SK-N-SH (cell line): ENCODE measurements at regions not wholly inside any gene's neighbourhood (a gene's known extent, or its start where the extent isn't known, plus 50 kb on each side); places are given as distances from the start of the nearest gene placed in this dataset.

Experiments used
- CTCF ChIA-PET: fragments of 300-600, 350-600 bp; formaldehyde crosslinking; extraction: SDS; loops from one replicate; lab custom pipeline; 2021; lab: Yijun Ruan, JAX
- POLR2A ChIA-PET: fragments of 350-600 bp; sonication (Branson Sonifier 250); formaldehyde crosslinking; extraction: SDS; loops from one replicate; lab custom pipeline; 2020; ENCODE audit warnings: antibody characterized with exemption, inconsistent platforms; lab: Yijun Ruan, JAX
- DNase-seq: peaks from one replicate; pipeline ENCODE4 v3.0.0; 2012
- H2AFZ ChIP-seq: fragments of 200-600 bp; sonication (generic); 2 replicates; pipeline ENCODE4 v1.8.1; 2016; ENCODE audit warnings: antibody characterized with exemption, mild to moderate bottlenecking, low read depth
- H3F3A ChIP-seq: fragments of 200-600 bp; sonication (generic); replicated peaks from 2 replicates; pipeline ENCODE3; 2016; ENCODE audit warnings: antibody characterized with exemption, mild to moderate bottlenecking; ENCODE audit not compliant: insufficient read depth
- H3K27ac ChIP-seq, 2 experiments: fragments of 200-500 bp in 1 of 2; fragments of 200-600 bp in 1 of 2; sonication (Bioruptor generic) in 1 of 2; sonication (generic), shearing (Covaris generic) in 1 of 2; 2 replicates each; pipeline versions ENCODE4 v1.5.1 to v1.6.1; 2014 to 2016; ENCODE audit warnings: low read depth in 2 of 2, inconsistent platforms in 1 of 2, low read length in 1 of 2, mild to moderate bottlenecking in 1 of 2, mixed read lengths in 1 of 2
- H3K27me3 ChIP-seq: fragments of 200-600 bp; sonication (generic), shearing (Covaris generic); 2 replicates; pipeline ENCODE4 v1.6.1; 2016; ENCODE audit warnings: mixed run types; ENCODE audit not compliant: insufficient read depth
- H3K36me3 ChIP-seq, 2 experiments: fragments of 200-500 bp in 1 of 2; fragments of 200-600 bp in 1 of 2; sonication (Bioruptor generic) in 1 of 2; sonication (generic) in 1 of 2; replicated peaks in 1 of 2; 2 replicates each; pipeline versions ENCODE3 to v1.5.1; 2014 to 2016; ENCODE audit warnings: low read length in 1 of 2, mild to moderate bottlenecking in 1 of 2; ENCODE audit not compliant: insufficient read depth in 2 of 2, control insufficient read depth in 1 of 2
- H3K4me1 ChIP-seq, 2 experiments: fragments of 200-500 bp in 1 of 2; fragments of 200-600 bp in 1 of 2; sonication (Bioruptor generic) in 1 of 2; sonication (generic), shearing (Covaris generic) in 1 of 2; 2 replicates each; pipeline versions ENCODE4 v1.5.1 to v1.6.1; 2014 to 2016; ENCODE audit warnings: low read depth in 1 of 2, low read length in 1 of 2, mixed run types in 1 of 2; ENCODE audit not compliant: insufficient read depth in 2 of 2, control insufficient read depth in 1 of 2
- H3K4me2 ChIP-seq: fragments of 200-600 bp; sonication (generic), shearing (Covaris generic); 2 replicates; pipeline ENCODE4 v1.6.1; 2017; ENCODE audit warnings: mixed run types
- H3K4me3 ChIP-seq, 2 experiments: fragments of 200-500 bp in 1 of 2; fragments of 200-600 bp in 1 of 2; sonication (Bioruptor generic) in 1 of 2; sonication (generic), shearing (Covaris generic) in 1 of 2; 2 replicates each; pipeline versions ENCODE4 v1.5.1 to v1.8.1; 2014 to 2016; ENCODE audit warnings: low read depth in 2 of 2, inconsistent platforms in 1 of 2, low read length in 1 of 2, mild to moderate bottlenecking in 1 of 2, mixed read lengths in 1 of 2, moderate library complexity in 1 of 2
- H3K79me2 ChIP-seq: fragments of 200-600 bp; sonication (generic); 2 replicates; pipeline ENCODE4 v1.8.1; 2017; ENCODE audit warnings: mild to moderate bottlenecking; ENCODE audit not compliant: insufficient read depth
- H3K9ac ChIP-seq: fragments of 200-600 bp; sonication (generic); 2 replicates; pipeline ENCODE4 v1.6.1; 2017; ENCODE audit warnings: mixed run types
- H3K9me2 ChIP-seq: fragments of 200-600 bp; sonication (generic); 2 replicates; pipeline ENCODE4 v1.6.1; 2017; ENCODE audit warnings: mixed run types
- H3K9me3 ChIP-seq: fragments of 200-600 bp; sonication (generic); 2 replicates; pipeline ENCODE4 v1.6.1; 2017; ENCODE audit warnings: mixed run types, mild to moderate bottlenecking, moderate library complexity
- H4K20me1 ChIP-seq: fragments of 200-600 bp; sonication (generic); 2 replicates; pipeline ENCODE4 v1.6.1; 2017; ENCODE audit warnings: mild to moderate bottlenecking, mixed run types; ENCODE audit not compliant: insufficient read depth
- CHD2 ChIP-seq: fragments of 150-350 bp; IDR thresholded peaks from 2 replicates; pipeline ENCODE4 v1.6.1; 2018; ENCODE audit warnings: low read length; ENCODE audit not compliant: partially characterized antibody
- ELF1 ChIP-seq: IDR thresholded peaks from 2 replicates; pipeline ENCODE4 v1.4.0; 2012
- EP300 ChIP-seq, 2 experiments: IDR thresholded peaks; 2 replicates each; pipeline versions ENCODE4 v1.4.0 to v1.6.1; 2012; ENCODE audit warnings: borderline replicate concordance in 1 of 2, low read depth in 1 of 2, low read length in 1 of 2
- FOSL2 ChIP-seq: IDR thresholded peaks from 2 replicates; pipeline ENCODE4 v1.4.0; 2012; ENCODE audit warnings: low read depth, mild to moderate bottlenecking, moderate library complexity, borderline replicate concordance
- FOXM1 ChIP-seq: IDR thresholded peaks from 2 replicates; pipeline ENCODE4 v1.4.0; 2012; ENCODE audit warnings: low read depth, mild to moderate bottlenecking
- GATA2 ChIP-seq: sonication (generic); formaldehyde crosslinking; IDR thresholded peaks from 2 replicates; pipeline ENCODE4 v1.5.0; 2020; ENCODE audit warnings: mild to moderate bottlenecking, missing genetic modification reagents
- MAX ChIP-seq: IDR thresholded peaks from 2 replicates; pipeline ENCODE4 v1.4.0; 2012; ENCODE audit warnings: low read depth
- MEF2A ChIP-seq: IDR thresholded peaks from 2 replicates; pipeline ENCODE4 v1.4.0; 2012; ENCODE audit warnings: low read depth, borderline replicate concordance
- MXI1 ChIP-seq: IDR thresholded peaks from 2 replicates; pipeline ENCODE4 v1.6.1; 2012; ENCODE audit warnings: mild to moderate bottlenecking, low read depth, low read length, improper control_type of control experiment
- NFIC ChIP-seq: IDR thresholded peaks from 2 replicates; pipeline ENCODE4 v1.4.0; 2012; ENCODE audit warnings: borderline replicate concordance
- RAD21 ChIP-seq: IDR thresholded peaks from 2 replicates; pipeline ENCODE4 v1.6.1; 2012; ENCODE audit warnings: mild to moderate bottlenecking, low read length
- RCOR1 ChIP-seq: fragments of 150-350 bp; IDR thresholded peaks from 2 replicates; pipeline ENCODE4 v1.6.1; 2017; ENCODE audit warnings: antibody characterized with exemption, low read length
- REST ChIP-seq: IDR thresholded peaks from 2 replicates; pipeline ENCODE4 v1.6.1; 2012; ENCODE audit warnings: mild to moderate bottlenecking, low read depth, low read length, moderate library complexity
- RFX5 ChIP-seq: IDR thresholded peaks from 2 replicates; pipeline ENCODE4 v1.6.1; 2012; ENCODE audit warnings: mild to moderate bottlenecking, improper control_type of control experiment, low read length
- RXRA ChIP-seq: IDR thresholded peaks from 2 replicates; pipeline ENCODE4 v1.4.0; 2012; ENCODE audit warnings: low read depth, mild to moderate bottlenecking, borderline replicate concordance
- SMC3 ChIP-seq: IDR thresholded peaks from 2 replicates; pipeline ENCODE4 v1.6.1; 2012; ENCODE audit warnings: low read depth, low read length, improper control_type of control experiment
- TAF1 ChIP-seq: IDR thresholded peaks from 2 replicates; pipeline ENCODE4 v1.6.1; 2012; ENCODE audit warnings: low read depth, mild to moderate bottlenecking, low read length, moderate library complexity, borderline replicate concordance
- TCF12 ChIP-seq: IDR thresholded peaks from 2 replicates; pipeline ENCODE4 v1.4.0; 2012
- TEAD4 ChIP-seq: IDR thresholded peaks from 2 replicates; pipeline ENCODE4 v1.4.0; 2012; ENCODE audit warnings: mild to moderate bottlenecking, borderline replicate concordance; ENCODE audit not compliant: insufficient read depth
- YY1 ChIP-seq: IDR thresholded peaks from 2 replicates; pipeline ENCODE4 v1.4.0; 2012; ENCODE audit warnings: low read depth, mild to moderate bottlenecking
- WGBS: methylation state at CpG from one replicate; pipeline ENCODE4 v1.1.6; 2017; ENCODE audit warnings: low lambda C conversion rate; 5-methylcytosine and 5-hydroxymethylcytosine counted together
- TF ChIP-seq, protein P1 (sequence below): IDR thresholded peaks from 2 replicates; pipeline ENCODE4 v1.4.0; 2012; ENCODE audit warnings: low read depth, borderline replicate concordance
- TF ChIP-seq, protein P2 (sequence below): fragments of 200-600 bp; sonication (generic); IDR thresholded peaks from 2 replicates; pipeline ENCODE4 v1.6.1; 2017; ENCODE audit warnings: antibody characterized with exemption, mild to moderate bottlenecking, moderate library complexity

DNA sequence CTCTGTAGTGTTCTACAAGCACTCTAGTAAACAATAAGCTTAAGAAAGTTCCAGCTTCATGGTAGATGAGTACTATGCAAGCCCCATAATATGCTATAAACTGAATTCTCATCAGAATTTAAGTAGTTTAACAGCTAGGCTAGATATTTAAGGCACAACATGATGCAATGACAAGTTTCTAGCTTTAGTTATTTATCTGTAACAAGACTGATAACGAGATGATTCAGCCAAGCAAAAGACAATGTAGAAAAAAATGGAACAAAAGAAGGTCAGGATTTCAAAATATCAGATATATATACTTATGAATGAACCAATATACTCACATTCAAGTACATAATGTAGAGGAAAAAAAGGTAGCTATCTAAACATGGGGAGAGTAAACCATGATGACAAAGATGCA, 61.0 kb upstream of the RERGL start:
- H3K4me2 ChIP-seq, result no peak overlapping the region
- H3K79me2 ChIP-seq, result no peaks in the 10 kb centered on the region
- no peaks in the 10 kb centered on the region for H4K20me1 ChIP-seq
- no peaks in the 10 kb centered on the region for H3F3A ChIP-seq
- peaks cover 6% of the 10 kb centered on the region; the same call in 1 of the 2 replicates for H3K27me3 ChIP-seq
- CTCF ChIA-PET, result interaction anchor here (1.1 to 1.6 kb wide), 3 partner anchors 8 to 99 kb away, joined by 3 to 7 read pairs (median 5); no protein-coding TSS in a partner anchor
- H3K9ac ChIP-seq, result no peak overlapping the region
- no peaks in the 10 kb centered on the region for H3K36me3 ChIP-seq
- H3K4me3 ChIP-seq, result no peak overlapping the region
- H3K4me1 ChIP-seq, result no peaks in the 10 kb centered on the region; a peak in 1 of 4 replicates
- POLR2A ChIA-PET, result no interaction called here
- DNase-seq, result no peak
- H3K9me2 ChIP-seq, result no peaks in the 10 kb centered on the region
- no peak overlapping the region for H2AFZ ChIP-seq
- 0% methylated on average over 1 of the region's 1 CpG for WGBS
- H3K27ac ChIP-seq, result no peak overlapping the region
- no peaks in the 10 kb centered on the region for H3K9me3 ChIP-seq
- TF ChIP-seq NFIC, result no peak
- TF ChIP-seq REST, result no peak
- no peak for TF ChIP-seq TAF1
- TF ChIP-seq YY1, result no peak
- no peak for TF ChIP-seq RFX5
- no peak for TF ChIP-seq ELF1
- TF ChIP-seq, protein P1, sequence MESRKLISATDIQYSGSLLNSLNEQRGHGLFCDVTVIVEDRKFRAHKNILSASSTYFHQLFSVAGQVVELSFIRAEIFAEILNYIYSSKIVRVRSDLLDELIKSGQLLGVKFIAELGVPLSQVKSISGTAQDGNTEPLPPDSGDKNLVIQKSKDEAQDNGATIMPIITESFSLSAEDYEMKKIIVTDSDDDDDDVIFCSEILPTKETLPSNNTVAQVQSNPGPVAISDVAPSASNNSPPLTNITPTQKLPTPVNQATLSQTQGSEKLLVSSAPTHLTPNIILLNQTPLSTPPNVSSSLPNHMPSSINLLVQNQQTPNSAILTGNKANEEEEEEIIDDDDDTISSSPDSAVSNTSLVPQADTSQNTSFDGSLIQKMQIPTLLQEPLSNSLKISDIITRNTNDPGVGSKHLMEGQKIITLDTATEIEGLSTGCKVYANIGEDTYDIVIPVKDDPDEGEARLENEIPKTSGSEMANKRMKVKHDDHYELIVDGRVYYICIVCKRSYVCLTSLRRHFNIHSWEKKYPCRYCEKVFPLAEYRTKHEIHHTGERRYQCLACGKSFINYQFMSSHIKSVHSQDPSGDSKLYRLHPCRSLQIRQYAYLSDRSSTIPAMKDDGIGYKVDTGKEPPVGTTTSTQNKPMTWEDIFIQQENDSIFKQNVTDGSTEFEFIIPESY, result no peak
- TF ChIP-seq GATA2 (CRISPR knock-in tag), result no peak
- TF ChIP-seq CHD2, result no peak

DNA sequence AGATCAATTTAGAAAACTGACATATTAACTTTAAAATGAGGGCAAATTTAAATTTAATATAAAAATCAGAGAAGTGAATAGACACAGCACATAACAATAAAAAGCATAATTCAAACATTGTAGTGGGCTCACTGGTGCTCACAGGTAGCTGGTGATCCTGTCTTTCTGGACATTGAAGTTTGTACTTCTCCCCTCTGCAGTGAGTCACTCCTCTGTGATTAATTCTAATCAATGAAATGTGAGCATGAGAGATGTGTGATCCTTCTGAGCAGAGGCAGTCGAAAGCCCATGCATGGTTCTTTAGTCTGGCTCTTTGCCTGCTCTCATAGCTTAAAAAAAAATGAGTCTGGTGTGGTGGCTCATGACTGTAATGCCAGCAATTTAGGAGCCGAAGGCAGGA, 59.0 kb upstream of the RERGL start:
- Histone ChIP-seq H3K9me3 (no peaks in the 10 kb centered on the region), H3K9me2 (no peaks in the 10 kb centered on the region), H3F3A (no peaks in the 10 kb centered on the region), H3K36me3 (no peaks in the 10 kb centered on the region), H4K20me1 (no peaks in the 10 kb centered on the region), H3K27ac (no peak overlapping the region), H3K9ac (no peak overlapping the region), H3K4me3 (no peak overlapping the region), H2AFZ (no peak overlapping the region), H3K4me1 (no peaks in the 10 kb centered on the region; a peak in 1 of 4 replicates), H3K79me2 (no peaks in the 10 kb centered on the region), H3K4me2 (no peak overlapping the region), H3K27me3 (peaks cover 6% of the 10 kb centered on the region; the same call in 1 of the 2 replicates)
- ChIA-PET POLR2A (no interaction called here), CTCF (no interaction called here)
- 0% methylated on average over 2 of the region's 2 CpGs for WGBS
- no peak for DNase-seq
- TF ChIP-seq RAD21, result no peak
- TF ChIP-seq RFX5, result no peak
- no peak for TF ChIP-seq RCOR1
- TF ChIP-seq TAF1, result no peak
- no peak for TF ChIP-seq MAX
- no peak for TF ChIP-seq EP300 (IDR thresholded peaks at IDR 0.05; ENCODE audit: borderline replicate concordance in 1 of 2, low read depth in 1 of 2, low read length in 1 of 2)
- no peak for TF ChIP-seq GATA2 (CRISPR knock-in tag)
- no peak for TF ChIP-seq MXI1
- no peak for TF ChIP-seq TEAD4
- no peak for TF ChIP-seq MEF2A
- TF ChIP-seq FOSL2, result no peak
- TF ChIP-seq NFIC, result no peak
- no peak for TF ChIP-seq FOXM1
- no peak for TF ChIP-seq YY1
- no peak for TF ChIP-seq RXRA
- TF ChIP-seq, protein P2, sequence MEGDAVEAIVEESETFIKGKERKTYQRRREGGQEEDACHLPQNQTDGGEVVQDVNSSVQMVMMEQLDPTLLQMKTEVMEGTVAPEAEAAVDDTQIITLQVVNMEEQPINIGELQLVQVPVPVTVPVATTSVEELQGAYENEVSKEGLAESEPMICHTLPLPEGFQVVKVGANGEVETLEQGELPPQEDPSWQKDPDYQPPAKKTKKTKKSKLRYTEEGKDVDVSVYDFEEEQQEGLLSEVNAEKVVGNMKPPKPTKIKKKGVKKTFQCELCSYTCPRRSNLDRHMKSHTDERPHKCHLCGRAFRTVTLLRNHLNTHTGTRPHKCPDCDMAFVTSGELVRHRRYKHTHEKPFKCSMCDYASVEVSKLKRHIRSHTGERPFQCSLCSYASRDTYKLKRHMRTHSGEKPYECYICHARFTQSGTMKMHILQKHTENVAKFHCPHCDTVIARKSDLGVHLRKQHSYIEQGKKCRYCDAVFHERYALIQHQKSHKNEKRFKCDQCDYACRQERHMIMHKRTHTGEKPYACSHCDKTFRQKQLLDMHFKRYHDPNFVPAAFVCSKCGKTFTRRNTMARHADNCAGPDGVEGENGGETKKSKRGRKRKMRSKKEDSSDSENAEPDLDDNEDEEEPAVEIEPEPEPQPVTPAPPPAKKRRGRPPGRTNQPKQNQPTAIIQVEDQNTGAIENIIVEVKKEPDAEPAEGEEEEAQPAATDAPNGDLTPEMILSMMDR, result no peak
- TF ChIP-seq SMC3, result no peak
- TF ChIP-seq TCF12, result no peak
